ENCODE measurements at regions not wholly inside any gene's neighbourhood (a gene's known extent, or its start where the extent isn't known, plus 50 kb on each side); places are given as distances from the start of the nearest gene placed in this dataset.

DNA sequence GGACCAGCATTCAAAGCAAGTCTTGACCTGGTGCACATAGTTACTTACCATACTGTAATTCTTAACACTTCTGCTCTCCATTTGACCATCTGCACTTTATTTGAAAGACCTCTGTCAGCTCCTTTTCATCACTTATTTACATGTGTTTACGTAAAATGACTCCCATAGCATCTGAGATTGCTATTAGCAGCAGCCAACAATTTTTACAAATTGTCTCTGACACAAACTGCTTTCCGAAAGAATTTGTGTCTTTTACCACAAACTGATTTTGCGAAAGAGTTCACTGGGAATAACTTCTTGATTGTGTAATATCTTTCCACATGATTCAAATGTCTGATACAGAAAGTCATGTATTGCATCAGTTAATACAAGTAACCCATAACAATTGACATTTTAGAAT is 144.1 kb upstream of the PEX5L start:
- H3K79me2 ChIP-seq (ENCODE audit: insufficient read depth): no peaks in the 10 kb centered on the region
- no peaks in the 10 kb centered on the region for H3K4me1 ChIP-seq (ENCODE audit: control insufficient read depth in 1 of 2, insufficient read depth in 2 of 2, low read depth in 1 of 2, low read length in 1 of 2)
- ChIA-PET POLR2A (no interaction called here), CTCF (no interaction called here)
- 35% methylated on average over 3 of the region's 3 CpGs for WGBS (ENCODE audit: low lambda C conversion rate)
- no peak overlapping the region for H3K4me3 ChIP-seq (ENCODE audit: low read depth in 2 of 2, low read length in 1 of 2)
- no peak for DNase-seq
- H4K20me1 ChIP-seq (ENCODE audit: insufficient read depth): no peaks in the 10 kb centered on the region
- no peaks in the 10 kb centered on the region for H3K27me3 ChIP-seq (ENCODE audit: insufficient read depth)
- H3K9ac ChIP-seq: no peak overlapping the region
- no peak overlapping the region for H3K27ac ChIP-seq (ENCODE audit: low read depth in 2 of 2, low read length in 1 of 2)
- H3F3A ChIP-seq (replicated peaks; ENCODE audit: insufficient read depth): no peaks in the 10 kb centered on the region
- H3K36me3 ChIP-seq (replicated peaks in 1 of 2; ENCODE audit: control insufficient read depth in 1 of 2, insufficient read depth in 2 of 2, low read length in 1 of 2): no peaks in the 10 kb centered on the region
- no peaks in the 10 kb centered on the region for H3K9me3 ChIP-seq
- no peak overlapping the region for H3K4me2 ChIP-seq
- no peak overlapping the region for H2AFZ ChIP-seq (ENCODE audit: low read depth)
- no peaks in the 10 kb centered on the region for H3K9me2 ChIP-seq
- TF ChIP-seq ZBTB33 (IDR thresholded peaks at IDR 0.05; ENCODE audit: borderline replicate concordance, low read depth) (no peak), EP300 (IDR thresholded peaks at IDR 0.05; ENCODE audit: borderline replicate concordance in 1 of 2, low read depth in 1 of 2, low read length in 1 of 2) (no peak), JUND (IDR thresholded peaks at IDR 0.05) (no peak), MEF2A (IDR thresholded peaks at IDR 0.05; ENCODE audit: borderline replicate concordance, low read depth) (no peak), FOXJ3 (CRISPR knock-in tag; IDR thresholded peaks at IDR 0.05) (no peak), GATA2 (CRISPR knock-in tag; IDR thresholded peaks at IDR 0.05) (no peak)
- TF ChIP-seq, protein P1, sequence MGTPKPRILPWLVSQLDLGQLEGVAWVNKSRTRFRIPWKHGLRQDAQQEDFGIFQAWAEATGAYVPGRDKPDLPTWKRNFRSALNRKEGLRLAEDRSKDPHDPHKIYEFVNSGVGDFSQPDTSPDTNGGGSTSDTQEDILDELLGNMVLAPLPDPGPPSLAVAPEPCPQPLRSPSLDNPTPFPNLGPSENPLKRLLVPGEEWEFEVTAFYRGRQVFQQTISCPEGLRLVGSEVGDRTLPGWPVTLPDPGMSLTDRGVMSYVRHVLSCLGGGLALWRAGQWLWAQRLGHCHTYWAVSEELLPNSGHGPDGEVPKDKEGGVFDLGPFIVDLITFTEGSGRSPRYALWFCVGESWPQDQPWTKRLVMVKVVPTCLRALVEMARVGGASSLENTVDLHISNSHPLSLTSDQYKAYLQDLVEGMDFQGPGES (IDR thresholded peaks at IDR 0.05; ENCODE audit: low read depth, low read length): no peak

DNA sequence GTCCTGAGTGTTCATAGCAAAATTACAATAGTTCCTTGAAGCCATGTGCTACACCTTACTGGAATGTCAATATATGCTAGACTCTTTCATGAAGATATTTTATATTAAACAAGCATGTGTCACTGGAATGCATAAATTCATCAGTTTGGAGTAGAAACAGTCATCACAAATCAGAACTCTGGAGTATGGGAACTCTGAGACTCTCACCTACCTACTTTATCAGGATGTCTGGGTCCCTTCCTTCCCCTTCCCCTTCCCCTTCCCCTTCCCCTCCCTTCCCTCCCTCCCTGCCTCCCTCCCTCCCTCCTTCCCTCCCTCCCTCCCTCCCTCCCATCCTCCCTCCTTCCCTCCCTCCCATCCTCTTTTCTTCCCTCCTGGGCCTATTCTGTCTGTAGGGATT is 144.7 kb upstream of the PEX5L start:
- DNase-seq: no peak
- CTCF ChIA-PET: no interaction called here
- H3K27me3 ChIP-seq (ENCODE audit: insufficient read depth): no peaks in the 10 kb centered on the region
- no peak overlapping the region for H3K4me3 ChIP-seq (ENCODE audit: low read depth in 2 of 2, low read length in 1 of 2)
- H2AFZ ChIP-seq (ENCODE audit: low read depth): no peak overlapping the region
- H3K79me2 ChIP-seq (ENCODE audit: insufficient read depth): no peaks in the 10 kb centered on the region
- no peaks in the 10 kb centered on the region for H3K36me3 ChIP-seq (replicated peaks in 1 of 2; ENCODE audit: control insufficient read depth in 1 of 2, insufficient read depth in 2 of 2, low read length in 1 of 2)
- no peaks in the 10 kb centered on the region for H3F3A ChIP-seq (replicated peaks; ENCODE audit: insufficient read depth)
- no peaks in the 10 kb centered on the region for H3K9me3 ChIP-seq
- TF ChIP-seq MXI1 (IDR thresholded peaks at IDR 0.05; ENCODE audit: low read depth, low read length) (no peak), TCF12 (IDR thresholded peaks at IDR 0.05) (no peak), ELF1 (IDR thresholded peaks at IDR 0.05) (no peak), FOXM1 (IDR thresholded peaks at IDR 0.05; ENCODE audit: low read depth) (no peak), CTCF (IDR thresholded peaks at IDR 0.05) (no peak), POLR2AphosphoS5 (IDR thresholded peaks at IDR 0.05; ENCODE audit: low read depth, low read length) (no peak), ZBTB33 (IDR thresholded peaks at IDR 0.05; ENCODE audit: borderline replicate concordance, low read depth) (no peak), FOSL2 (IDR thresholded peaks at IDR 0.05; ENCODE audit: borderline replicate concordance, low read depth) (no peak), MAX (IDR thresholded peaks at IDR 0.05; ENCODE audit: low read depth) (no peak), RXRA (IDR thresholded peaks at IDR 0.05; ENCODE audit: borderline replicate concordance, low read depth) (no peak), MEF2A (IDR thresholded peaks at IDR 0.05; ENCODE audit: borderline replicate concordance, low read depth) (no peak)
- TF ChIP-seq, protein P1 (IDR thresholded peaks at IDR 0.05; ENCODE audit: low read depth, low read length): no peak
- no peak overlapping the region for H3K4me2 ChIP-seq
- no peak overlapping the region for H3K27ac ChIP-seq (ENCODE audit: low read depth in 2 of 2, low read length in 1 of 2)
- H3K9me2 ChIP-seq: no peaks in the 10 kb centered on the region
- H4K20me1 ChIP-seq (ENCODE audit: insufficient read depth): no peaks in the 10 kb centered on the region
- no peak overlapping the region for H3K9ac ChIP-seq
- POLR2A ChIA-PET: no interaction called here
- no peaks in the 10 kb centered on the region for H3K4me1 ChIP-seq (ENCODE audit: control insufficient read depth in 1 of 2, insufficient read depth in 2 of 2, low read depth in 1 of 2, low read length in 1 of 2)

Measured in SK-N-SH (cell line).